ENCODE measurements at regions not wholly inside any gene's neighbourhood (a gene's known extent, or its start where the extent isn't known, plus 50 kb on each side); places are given as distances from the start of the nearest gene placed in this dataset.
"Not testable (repeated sequence)": the region's sequence is repeated elsewhere in the genome, so short reads cannot be mapped to it uniquely, and the experiment has no call there.

DNA sequence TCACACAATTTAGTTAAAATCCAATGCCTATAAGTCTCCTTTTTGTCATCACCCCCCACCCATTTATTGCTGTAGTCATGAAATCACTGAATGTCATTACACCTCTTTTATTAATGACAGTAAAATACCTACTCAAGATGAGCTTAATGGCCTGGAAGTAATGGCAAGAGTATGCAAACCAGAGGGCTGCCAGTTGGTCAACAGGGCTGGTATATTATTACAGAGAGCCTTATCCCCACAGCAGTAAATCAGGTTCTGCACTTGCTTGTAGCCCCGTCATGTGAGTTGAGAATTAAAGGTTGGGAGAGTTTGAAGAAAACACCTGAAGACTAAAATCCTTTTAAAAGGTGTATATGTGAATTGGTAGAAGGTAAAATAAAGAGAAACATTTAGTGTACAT is 372.4 kb downstream of the MAT2B start:
- no peak for DNase-seq (ENCODE audit: low read depth, low spot score)

DNA sequence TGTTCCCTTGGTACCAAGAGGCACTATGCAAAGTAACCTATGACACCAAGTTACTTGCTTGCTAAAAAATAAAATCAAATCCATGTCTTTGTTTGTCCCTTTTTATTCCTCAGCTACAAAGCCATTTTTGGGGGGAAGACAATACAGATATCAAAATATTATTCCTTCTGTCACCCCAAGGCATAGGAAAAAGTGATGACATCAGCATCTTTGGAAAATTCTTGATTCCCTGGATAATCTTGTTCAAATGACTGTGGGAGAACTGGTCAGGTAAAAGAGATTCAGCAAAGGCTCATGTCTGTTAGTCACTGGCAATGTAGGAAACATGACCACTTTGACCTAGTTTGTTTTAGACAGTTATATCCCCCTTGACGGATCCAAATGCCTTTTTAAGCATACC is 373.1 kb downstream of the MAT2B start:
- no peak for DNase-seq (ENCODE audit: low read depth, low spot score)

DNA sequence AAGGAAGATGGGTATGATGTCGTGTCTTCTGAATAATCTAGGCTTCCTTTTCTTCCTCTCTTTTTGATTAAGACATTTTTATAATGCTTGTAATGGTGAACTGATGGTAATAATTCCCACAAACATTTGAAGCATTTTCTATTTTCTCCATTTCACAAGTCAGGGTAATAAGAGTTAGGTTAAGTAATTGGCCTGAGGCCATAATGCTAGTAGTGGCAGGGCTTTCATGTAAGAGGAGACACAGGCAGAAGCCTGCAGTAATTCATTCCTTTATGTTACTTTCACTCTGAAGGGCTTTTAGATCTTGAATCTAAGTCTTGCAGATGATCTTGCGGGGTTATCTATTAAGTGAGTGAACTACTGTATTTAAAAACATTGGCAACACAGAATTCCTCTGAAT is 374.9 kb downstream of the MAT2B start:
- peak; percentile 37 for DNase-seq (ENCODE audit: low read depth, low spot score)

DNA sequence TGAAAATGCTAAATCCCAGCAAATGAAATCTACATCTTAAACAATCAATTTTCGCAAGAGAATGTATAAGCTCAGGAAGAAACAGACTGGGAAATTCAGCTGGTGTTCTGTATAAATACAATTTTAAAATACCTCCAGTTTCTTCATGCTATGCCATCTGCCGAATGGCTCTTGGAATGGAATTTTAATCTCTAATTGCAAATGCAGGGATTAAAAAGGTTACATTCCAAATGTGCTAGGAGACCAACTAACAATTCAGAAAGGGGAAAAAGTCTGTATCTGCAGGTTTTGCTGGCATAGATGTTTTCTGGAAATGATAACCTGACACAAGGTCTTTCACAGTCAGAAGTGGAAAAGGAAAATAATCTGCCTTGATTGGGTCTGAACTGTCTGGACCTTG is 379.7 kb downstream of the MAT2B start:
- no peak for DNase-seq (ENCODE audit: low read depth, low spot score)

DNA sequence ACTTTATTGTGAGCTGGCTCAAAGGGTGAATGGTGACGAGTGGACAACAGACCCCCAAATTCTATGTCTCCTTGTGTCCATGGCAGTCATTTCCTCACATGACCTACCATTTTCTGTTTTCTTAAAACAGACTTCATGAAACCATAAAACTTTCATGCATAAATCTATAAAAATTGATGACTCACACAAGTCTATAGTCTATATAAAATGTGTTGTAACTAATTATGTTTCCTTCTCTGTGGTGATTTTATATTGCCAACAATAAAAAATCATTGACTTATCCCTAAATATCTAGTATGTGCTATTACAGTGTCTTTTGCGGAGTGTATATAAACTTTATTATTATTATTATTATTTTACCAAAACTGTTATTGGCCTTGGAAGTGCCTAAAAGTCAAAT is 382.4 kb downstream of the MAT2B start:
- no peak for DNase-seq (ENCODE audit: low read depth, low spot score)

- DNase-seq (ENCODE audit: low read depth, low spot score), result no peak
These were observed 382.9 kb downstream of the MAT2B start for GRCh38 chr5:163888366-163888765.

DNA sequence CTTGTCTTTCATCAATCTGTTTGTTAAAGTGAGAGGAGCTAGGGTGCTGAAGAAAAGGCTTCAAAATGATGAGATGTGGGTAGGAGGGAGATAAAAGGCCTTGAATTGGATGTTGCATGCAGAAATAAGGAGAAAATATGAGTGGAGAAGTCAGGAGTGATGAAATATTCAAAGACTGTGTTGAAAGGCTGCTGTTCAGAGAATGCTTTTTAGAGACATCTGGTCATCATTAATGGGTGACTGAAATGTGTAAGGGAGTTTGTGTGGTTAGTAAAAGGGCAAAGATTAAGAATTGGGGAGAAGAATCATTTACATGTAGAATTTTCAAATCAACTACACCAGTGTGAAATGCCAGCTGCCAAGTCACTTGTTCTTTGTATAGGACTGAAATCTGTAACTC is 383.9 kb downstream of the MAT2B start:
- DNase-seq (ENCODE audit: low read depth, low spot score), result no peak

DNA sequence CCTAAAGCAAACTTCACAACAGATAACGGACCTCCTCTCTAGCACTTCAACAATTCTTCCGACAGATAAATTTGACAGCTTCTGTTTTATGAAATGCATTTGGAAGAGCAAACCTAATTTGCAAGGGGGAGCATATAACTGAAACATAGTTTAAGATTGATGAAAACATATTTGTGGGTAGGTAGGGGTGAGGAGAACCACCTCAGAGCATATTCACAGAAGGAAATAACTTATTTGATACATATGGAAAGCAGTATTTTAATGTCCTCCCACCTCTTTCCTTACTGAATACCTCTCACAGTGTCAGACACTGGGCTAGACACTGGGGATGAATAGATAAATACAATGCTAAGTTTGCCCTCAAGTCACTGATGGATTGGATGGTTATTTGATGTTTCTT is 384.8 kb downstream of the MAT2B start:
- no peak for DNase-seq (ENCODE audit: low read depth, low spot score)

- no peak for DNase-seq (ENCODE audit: low read depth, low spot score)
These were observed 387.9 kb downstream of the MAT2B start for GRCh38 chr5:163893281-163893680.

DNA sequence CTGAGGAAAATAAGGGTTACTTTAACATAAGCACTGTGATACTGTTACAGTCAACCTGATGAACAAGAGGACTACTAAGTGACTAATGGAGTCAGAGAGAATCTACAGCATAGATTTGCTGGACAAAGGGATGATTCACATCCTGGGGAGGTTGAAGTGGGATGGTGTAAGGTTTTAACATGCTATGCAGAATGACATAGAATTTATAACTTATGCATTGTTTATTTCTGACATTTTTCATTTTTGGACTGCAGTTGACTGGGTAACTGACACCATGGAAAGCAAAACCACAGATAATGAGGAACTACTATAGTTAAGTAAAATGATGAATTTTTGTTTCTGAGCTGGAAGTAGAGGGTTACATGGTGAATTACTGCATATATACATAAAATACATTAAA is 389.2 kb downstream of the MAT2B start:
- peak; percentile 34 for DNase-seq (ENCODE audit: low read depth, low spot score)

- DNase-seq (ENCODE audit: low read depth, low spot score), result no peak
These were observed 393.5 kb downstream of the MAT2B start for GRCh38 chr5:163898873-163899272.

GRCh38 chr5:163907783-163908182 is 402.4 kb downstream of the MAT2B start:
- not testable (repeated sequence) for DNase-seq (ENCODE audit: low read depth, low spot score)

DNA sequence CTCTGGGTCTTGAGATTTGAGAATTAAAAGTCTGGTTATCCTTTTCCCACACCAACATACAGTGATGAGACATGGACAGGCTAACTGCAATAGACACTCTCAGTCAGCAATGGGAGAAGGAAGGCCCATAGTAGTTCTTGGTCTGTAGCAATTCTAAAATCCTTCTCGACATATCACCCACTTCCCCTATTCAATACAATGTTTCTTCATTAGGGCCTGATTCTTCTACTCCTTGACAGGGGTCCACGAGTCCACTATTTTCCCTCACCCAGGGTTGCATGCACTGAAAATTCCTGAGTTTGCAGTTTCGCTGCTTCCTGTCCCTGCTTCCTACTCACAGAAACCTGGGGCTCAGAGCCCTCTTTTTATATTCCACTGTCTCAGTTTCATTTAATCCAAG is 402.8 kb downstream of the MAT2B start:
- no peak for DNase-seq (ENCODE audit: low read depth, low spot score)

- no peak for DNase-seq (ENCODE audit: low read depth, low spot score)
These were observed 404.8 kb downstream of the MAT2B start for GRCh38 chr5:163910226-163910625.

DNA sequence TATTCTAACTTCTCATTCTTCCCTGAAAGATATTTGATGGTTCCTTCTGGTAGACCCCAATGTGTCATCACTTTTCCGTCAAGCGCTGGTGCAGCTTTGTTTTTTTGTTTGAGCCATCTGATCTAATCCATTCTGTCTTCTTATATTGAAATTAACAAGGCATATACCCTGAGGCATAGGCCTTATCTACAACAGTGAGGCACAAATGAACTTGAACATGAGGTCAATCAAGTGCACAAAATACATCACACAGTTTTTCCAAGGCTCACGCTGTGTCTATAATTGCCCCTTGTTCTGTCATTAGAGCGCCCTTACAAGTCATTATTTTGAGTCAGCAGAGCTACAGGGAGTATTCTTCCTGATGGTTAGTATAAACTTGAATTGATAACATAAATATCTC is 406.6 kb downstream of the MAT2B start:
- DNase-seq (ENCODE audit: low read depth, low spot score), result no peak

- DNase-seq (ENCODE audit: low read depth, low spot score), result no peak
These were observed 408.1 kb downstream of the MAT2B start for GRCh38 chr5:163913548-163913947.

DNA sequence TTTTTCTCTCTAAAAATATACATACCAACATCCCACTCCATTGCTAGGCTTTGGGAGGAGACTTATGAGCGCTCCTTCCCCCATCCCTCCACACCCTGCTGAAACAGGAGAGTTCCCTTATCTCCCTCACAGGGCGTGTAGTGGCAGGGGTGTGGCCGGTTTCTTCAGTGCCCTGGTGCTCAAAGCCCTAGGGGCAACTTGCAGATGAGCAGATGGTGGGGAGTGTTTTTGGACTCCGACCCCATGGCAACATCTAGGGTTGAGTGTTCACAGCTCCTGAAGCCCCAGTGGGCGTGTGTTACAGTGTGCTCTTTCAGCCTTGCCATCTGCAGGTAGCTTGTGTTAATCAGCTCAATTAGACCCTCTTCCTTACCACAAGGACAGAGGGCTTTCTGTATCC is 409.5 kb downstream of the MAT2B start:
- DNase-seq (ENCODE audit: low read depth, low spot score), result no peak

- peak; percentile 39 for DNase-seq (ENCODE audit: low read depth, low spot score)
These were observed 410.1 kb downstream of the MAT2B start for GRCh38 chr5:163915481-163915961.

DNA sequence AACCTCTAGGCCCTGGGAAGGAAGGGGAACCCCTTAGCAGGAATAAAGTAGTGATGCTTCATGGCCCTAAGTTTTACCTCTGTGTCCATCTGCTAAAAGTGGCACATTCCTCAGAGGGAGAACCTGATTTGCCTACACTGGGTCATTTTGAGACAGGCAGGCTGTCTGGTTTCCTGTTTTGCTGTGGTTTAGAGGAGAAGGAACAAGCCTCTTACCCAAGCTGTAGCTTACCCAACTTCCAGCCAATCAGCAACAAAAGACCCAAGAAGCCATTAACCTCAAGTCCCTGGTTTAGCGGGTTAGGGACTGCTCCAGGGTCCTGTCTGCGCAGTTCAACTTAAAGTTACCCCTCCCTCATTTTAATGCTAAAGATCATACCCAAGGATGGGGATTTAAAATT is 411.0 kb downstream of the MAT2B start:
- DNase-seq (ENCODE audit: low read depth, low spot score), result peak; percentile 16

- DNase-seq (ENCODE audit: low read depth, low spot score), result no peak
These were observed 411.4 kb downstream of the MAT2B start for GRCh38 chr5:163916861-163917260.

DNA sequence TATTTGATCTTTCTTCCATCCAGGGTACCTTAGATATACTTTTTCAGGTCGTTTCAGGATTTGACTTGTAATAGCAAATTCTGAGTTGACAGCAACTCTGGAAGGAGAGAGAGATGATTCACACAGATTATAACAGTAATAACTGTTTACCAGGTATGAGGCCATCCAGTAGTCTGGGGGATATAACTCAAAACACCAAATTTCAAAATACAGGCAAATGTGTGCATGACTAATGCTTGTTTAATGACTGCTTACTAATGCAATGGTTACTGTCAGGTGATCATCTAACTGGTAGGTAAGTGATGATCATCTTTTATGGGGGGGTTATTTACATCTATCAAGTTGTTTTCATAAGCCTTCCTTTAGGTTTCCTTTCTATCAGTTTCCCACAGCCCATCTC is 412.3 kb downstream of the MAT2B start:
- no peak for DNase-seq (ENCODE audit: low read depth, low spot score)

DNA sequence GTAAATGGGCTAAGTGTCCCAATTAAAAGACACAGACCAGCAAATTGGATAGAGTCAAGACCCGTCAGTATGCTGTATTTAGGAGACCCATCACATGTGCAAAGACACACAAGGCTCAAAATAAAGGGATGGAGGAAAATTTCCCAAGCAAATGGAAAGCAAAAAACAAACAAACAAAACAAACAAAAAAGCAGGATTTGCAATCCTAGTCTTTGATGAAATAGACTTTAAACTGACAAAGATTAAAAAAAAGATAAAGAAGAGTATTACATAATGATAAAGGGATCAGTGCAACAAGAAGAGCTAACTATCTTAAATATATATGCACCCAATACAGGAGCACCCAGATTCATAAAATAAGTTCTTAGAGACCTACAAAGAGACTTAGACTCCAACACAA is 429.6 kb downstream of the MAT2B start:
- DNase-seq (ENCODE audit: low read depth, low spot score), result not testable (repeated sequence)

- no peak for DNase-seq (ENCODE audit: low read depth, low spot score)
These were observed 433.2 kb downstream of the MAT2B start for GRCh38 chr5:163938595-163938994.

- no peak for DNase-seq (ENCODE audit: low read depth, low spot score)
These were observed 435.7 kb downstream of the MAT2B start for GRCh38 chr5:163941079-163941478.

DNA sequence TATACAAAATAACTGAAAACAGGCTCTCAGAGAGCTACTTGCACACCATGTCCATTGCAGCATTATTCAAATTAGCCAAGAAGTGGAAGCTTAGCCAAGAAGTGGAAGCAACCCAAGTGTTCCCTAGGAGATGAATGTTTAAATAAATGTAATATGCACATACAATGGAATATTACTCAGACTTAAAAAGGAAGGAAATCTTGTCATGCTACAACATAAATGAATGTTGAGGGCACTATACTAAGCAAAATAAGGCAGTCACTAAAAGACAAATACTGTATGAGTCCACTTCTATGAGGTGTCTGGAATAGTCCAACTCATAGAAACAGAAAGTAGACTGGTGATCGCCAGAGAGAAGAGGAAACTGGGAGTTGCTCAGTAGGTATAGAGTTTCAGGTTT is 438.1 kb downstream of the MAT2B start:
- no peak for DNase-seq (ENCODE audit: low read depth, low spot score)
